ENCODE measurements at regions not wholly inside any gene's neighbourhood (a gene's known extent, or its start where the extent isn't known, plus 50 kb on each side); places are given as distances from the start of the nearest gene placed in this dataset.

GRCh38 chr6:62923728-62924127 is 287.5 kb upstream of the FKBP1C start:
- TF ChIP-seq, protein P1, sequence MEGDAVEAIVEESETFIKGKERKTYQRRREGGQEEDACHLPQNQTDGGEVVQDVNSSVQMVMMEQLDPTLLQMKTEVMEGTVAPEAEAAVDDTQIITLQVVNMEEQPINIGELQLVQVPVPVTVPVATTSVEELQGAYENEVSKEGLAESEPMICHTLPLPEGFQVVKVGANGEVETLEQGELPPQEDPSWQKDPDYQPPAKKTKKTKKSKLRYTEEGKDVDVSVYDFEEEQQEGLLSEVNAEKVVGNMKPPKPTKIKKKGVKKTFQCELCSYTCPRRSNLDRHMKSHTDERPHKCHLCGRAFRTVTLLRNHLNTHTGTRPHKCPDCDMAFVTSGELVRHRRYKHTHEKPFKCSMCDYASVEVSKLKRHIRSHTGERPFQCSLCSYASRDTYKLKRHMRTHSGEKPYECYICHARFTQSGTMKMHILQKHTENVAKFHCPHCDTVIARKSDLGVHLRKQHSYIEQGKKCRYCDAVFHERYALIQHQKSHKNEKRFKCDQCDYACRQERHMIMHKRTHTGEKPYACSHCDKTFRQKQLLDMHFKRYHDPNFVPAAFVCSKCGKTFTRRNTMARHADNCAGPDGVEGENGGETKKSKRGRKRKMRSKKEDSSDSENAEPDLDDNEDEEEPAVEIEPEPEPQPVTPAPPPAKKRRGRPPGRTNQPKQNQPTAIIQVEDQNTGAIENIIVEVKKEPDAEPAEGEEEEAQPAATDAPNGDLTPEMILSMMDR (conservative IDR thresholded peaks at IDR 0.05) = no peak
- no peak for TF ChIP-seq ZFX (IDR thresholded peaks at IDR 0.05)

All from C4-2B (cell line).